Common myeloid progenitor, CD34-positive (primary cell): ENCODE measurements at regions not wholly inside any gene's neighbourhood (a gene's known extent, or its start where the extent isn't known, plus 50 kb on each side); places are given as distances from the start of the nearest gene placed in this dataset.

Experiments used
- CTCF ChIA-PET: fragments of 350-600 bp; sonication (Branson Sonifier 250); formaldehyde crosslinking; loops from one replicate; lab custom pipeline; 2021; ENCODE audit warnings: antibody characterized with exemption; lab: Charles Lee
- POLR2A ChIA-PET: fragments of 350-600 bp; sonication (Branson Sonifier 250); formaldehyde crosslinking; loops from one replicate; lab custom pipeline; 2021; ENCODE audit warnings: antibody characterized with exemption; lab: Charles Lee
- DNase-seq, 3 donors: peaks; one replicate each; pipeline versions ENCODE4 v3.0.0 to v3.0.0-alpha.2; 2013
- H3K27ac ChIP-seq, 2 experiments: 1 replicate in 1 of 2; 2 replicates in 1 of 2; pipeline ENCODE4 v1.7.0; 2013; ENCODE audit warnings: inconsistent platforms in 2 of 2, low read length in 2 of 2, mild to moderate bottlenecking in 2 of 2, low read depth in 1 of 2, moderate library complexity in 1 of 2; ENCODE audit not compliant: severe bottlenecking in 2 of 2, insufficient read depth in 1 of 2, poor library complexity in 1 of 2
- H3K27me3 ChIP-seq, 5 experiments: replicated peaks in 2 of 5; 1 replicate in 3 of 5; 2 replicates in 2 of 5; pipeline versions ENCODE4 v1.6.1 to v1.7.0; 2013; ENCODE audit warnings: low read length in 4 of 5, mild to moderate bottlenecking in 2 of 5, moderate library complexity in 2 of 5, inconsistent platforms in 1 of 5; ENCODE audit not compliant: insufficient read depth in 5 of 5, control insufficient read depth in 4 of 5
- H3K36me3 ChIP-seq, 4 experiments: 1 replicate in 2 of 4; 2 replicates in 2 of 4; pipeline versions ENCODE4 v1.6.1 to v1.7.0; 2013; ENCODE audit warnings: low read length in 3 of 4, control low read depth in 1 of 4, mild to moderate bottlenecking in 1 of 4; ENCODE audit not compliant: control insufficient read depth in 4 of 4, insufficient read depth in 4 of 4
- H3K4me1 ChIP-seq, 4 experiments: 1 replicate in 3 of 4; 2 replicates in 1 of 4; pipeline versions ENCODE4 v1.6.1 to v1.7.1; 2013; ENCODE audit warnings: low read length in 3 of 4, mild to moderate bottlenecking in 3 of 4, control low read depth in 1 of 4, inconsistent platforms in 1 of 4, moderate library complexity in 1 of 4; ENCODE audit not compliant: control insufficient read depth in 4 of 4, insufficient read depth in 4 of 4; ENCODE audit errors: control extremely low read depth in 1 of 4
- H3K4me3 ChIP-seq, 7 experiments: 1 replicate in 4 of 7; 2 replicates in 3 of 7; pipeline versions ENCODE4 v1.5.1 to v1.7.0; 2013; ENCODE audit warnings: mild to moderate bottlenecking in 7 of 7, low read length in 6 of 7, moderate library complexity in 6 of 7, inconsistent platforms in 2 of 7, low read depth in 2 of 7, control low read depth in 1 of 7; ENCODE audit not compliant: insufficient read depth in 4 of 7, control insufficient read depth in 1 of 7; ENCODE audit errors: extremely low read depth in 1 of 7
- H3K9me3 ChIP-seq, 5 experiments: 1 replicate in 4 of 5; 2 replicates in 1 of 5; pipeline versions ENCODE4 v1.6.1 to v1.7.1; 2013; ENCODE audit warnings: low read length in 4 of 5, mild to moderate bottlenecking in 2 of 5, inconsistent platforms in 1 of 5, low read depth in 1 of 5, moderate library complexity in 1 of 5; ENCODE audit not compliant: control insufficient read depth in 4 of 5, insufficient read depth in 2 of 5; ENCODE audit errors: control extremely low read depth in 1 of 5
- WGBS: methylation state at CpG from one replicate; pipeline ENCODE4 v1.1.5; 2013; ENCODE audit not compliant: insufficient coverage; 5-methylcytosine and 5-hydroxymethylcytosine counted together

- ChIA-PET POLR2A (no interaction called here), CTCF (no interaction called here)
- Histone ChIP-seq H3K4me1 (no peaks in the 10 kb centered on the region), H3K27ac (no peak overlapping the region), H3K4me3 (no peak overlapping the region), H3K9me3 (peaks cover 0 to 3% (median 0%) of the 10 kb centered on the region in 5 experiments), H3K36me3 (no peaks in the 10 kb centered on the region), H3K27me3 (no peaks in the 10 kb centered on the region)
- 92% methylated on average over 6 of the region's 7 CpGs for WGBS
- no peak for DNase-seq
Measured at GRCh38 chr9:38253200-38253599, 139.3 kb upstream of the ALDH1B1 start.

- no peak overlapping the region for H3K4me3 ChIP-seq
- no peak overlapping the region for H3K27ac ChIP-seq
- ChIA-PET POLR2A (no interaction called here), CTCF (no interaction called here)
- no peaks in the 10 kb centered on the region for H3K36me3 ChIP-seq
- 90% methylated on average over 2 of the region's 3 CpGs for WGBS
- H3K9me3 ChIP-seq = peaks cover 0 to 5% (median 3%) of the 10 kb centered on the region in 5 experiments
- H3K4me1 ChIP-seq = peaks cover 0 to 3% (median 0%) of the 10 kb centered on the region in 4 experiments
- DNase-seq = no peak
- no peaks in the 10 kb centered on the region for H3K27me3 ChIP-seq
Measured at GRCh38 chr9:38251036-38251860, 141.3 kb upstream of the ALDH1B1 start.

GRCh38 chr9:38250279-38251035 is 142.0 kb upstream of the ALDH1B1 start:
- Histone ChIP-seq H3K4me1 (peaks cover 0 to 3% (median 0%) of the 10 kb centered on the region in 4 experiments), H3K36me3 (no peaks in the 10 kb centered on the region), H3K9me3 (peaks cover 0 to 4% (median 3%) of the 10 kb centered on the region in 5 experiments), H3K27ac (no peak overlapping the region), H3K27me3 (no peaks in the 10 kb centered on the region), H3K4me3 (no peak overlapping the region)
- DNase-seq = no peak
- WGBS = 88% methylated on average over 10 of the region's 10 CpGs
- POLR2A ChIA-PET = no interaction called here
- CTCF ChIA-PET = interaction anchor here (1.3 to 1.7 kb wide), 2 partner anchors 9 to 346 kb away, joined by 3 to 4 read pairs; no protein-coding TSS in a partner anchor

- POLR2A ChIA-PET = no interaction called here
- Histone ChIP-seq H3K27ac (no peak overlapping the region), H3K4me1 (peaks cover 0 to 4% (median 2%) of the 10 kb centered on the region in 4 experiments), H3K27me3 (no peaks in the 10 kb centered on the region), H3K9me3 (peaks cover 0 to 4% (median 3%) of the 10 kb centered on the region in 5 experiments), H3K4me3 (no peak overlapping the region), H3K36me3 (no peaks in the 10 kb centered on the region)
- CTCF ChIA-PET = interaction anchor here (1.3 to 1.7 kb wide), 2 partner anchors 9 to 345 kb away, joined by 3 to 4 read pairs; no protein-coding TSS in a partner anchor
- DNase-seq = no peak
- 97% methylated on average over 6 of the region's 6 CpGs for WGBS
Measured at GRCh38 chr9:38249587-38250210, 142.8 kb upstream of the ALDH1B1 start.

- H3K36me3 ChIP-seq = no peaks in the 10 kb centered on the region
- no peak overlapping the region for H3K4me3 ChIP-seq
- H3K27me3 ChIP-seq = no peaks in the 10 kb centered on the region
- no CpG with 5 or more reads among the region's 3 CpGs for WGBS
- DNase-seq = no peak
- H3K27ac ChIP-seq = no peak overlapping the region
- H3K9me3 ChIP-seq = peaks cover 0 to 4% (median 3%) of the 10 kb centered on the region in 5 experiments
- POLR2A ChIA-PET = interaction anchor here (0.6 kb wide), 1 partner anchor 86 kb away, joined by 5 read pairs; no protein-coding TSS in a partner anchor
- H3K4me1 ChIP-seq = peaks cover 0 to 4% (median 2%) of the 10 kb centered on the region in 4 experiments
- CTCF ChIA-PET = interaction anchor here (0.6 to 1.7 kb wide), 3 partner anchors 10 to 344 kb away, joined by 3 to 4 read pairs (median 3); no protein-coding TSS in a partner anchor
Measured at GRCh38 chr9:38249049-38249448, 143.5 kb upstream of the ALDH1B1 start.

GRCh38 chr9:38246833-38247232 is 145.7 kb upstream of the ALDH1B1 start:
- ChIA-PET CTCF (no interaction called here), POLR2A (no interaction called here)
- H3K36me3 ChIP-seq = no peaks in the 10 kb centered on the region
- WGBS = 96% methylated on average over 6 of the region's 7 CpGs
- DNase-seq = no peak
- no peak overlapping the region for H3K27ac ChIP-seq
- H3K4me1 ChIP-seq = peaks cover 0 to 4% (median 2%) of the 10 kb centered on the region in 4 experiments
- H3K9me3 ChIP-seq = peaks cover 0 to 4% (median 3%) of the 10 kb centered on the region in 5 experiments
- no peaks in the 10 kb centered on the region for H3K27me3 ChIP-seq
- H3K4me3 ChIP-seq = no peak overlapping the region
